HG02759 (cell line): ENCODE measurements at regions not wholly inside any gene's neighbourhood (a gene's known extent, or its start where the extent isn't known, plus 50 kb on each side); places are given as distances from the start of the nearest gene placed in this dataset.

Experiments used
- ATAC-seq: cut with Tn5 transposase; IDR thresholded peaks from one replicate; pipeline ENCODE4 v1.9.1; 2021; ENCODE audit warnings: mild to moderate bottlenecking, moderate library complexity; ENCODE audit not compliant: unreplicated experiment

DNA sequence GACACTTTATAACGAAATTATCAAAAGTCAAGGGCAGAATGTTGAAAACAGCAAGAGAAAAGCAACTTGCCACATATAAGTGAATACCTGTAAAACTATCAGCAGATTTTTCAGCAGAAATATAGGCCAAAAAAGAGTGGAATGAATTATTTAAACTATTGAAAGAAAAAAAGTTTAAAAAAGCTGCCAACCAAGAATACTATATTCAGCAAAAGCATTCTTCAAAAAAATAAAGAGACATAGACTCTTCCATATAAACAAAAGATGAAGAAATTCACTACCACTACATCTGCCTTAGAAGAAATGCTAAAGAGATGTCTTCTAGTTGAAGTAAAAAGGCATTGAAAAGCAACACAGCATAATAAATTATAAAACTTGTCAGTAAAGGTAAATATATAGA, 80.6 kb upstream of the CPNE8 start:
- no peak for ATAC-seq

- ATAC-seq: no peak
These were observed 79.0 kb upstream of the CPNE8 start for GRCh38 chr12:38984388-38984787.

GRCh38 chr12:38983117-38983571, 77.8 kb upstream of the CPNE8 start:
- ATAC-seq: no peak

- ATAC-seq: no peak
These were observed 71.7 kb upstream of the CPNE8 start for GRCh38 chr12:38977132-38977531.

DNA sequence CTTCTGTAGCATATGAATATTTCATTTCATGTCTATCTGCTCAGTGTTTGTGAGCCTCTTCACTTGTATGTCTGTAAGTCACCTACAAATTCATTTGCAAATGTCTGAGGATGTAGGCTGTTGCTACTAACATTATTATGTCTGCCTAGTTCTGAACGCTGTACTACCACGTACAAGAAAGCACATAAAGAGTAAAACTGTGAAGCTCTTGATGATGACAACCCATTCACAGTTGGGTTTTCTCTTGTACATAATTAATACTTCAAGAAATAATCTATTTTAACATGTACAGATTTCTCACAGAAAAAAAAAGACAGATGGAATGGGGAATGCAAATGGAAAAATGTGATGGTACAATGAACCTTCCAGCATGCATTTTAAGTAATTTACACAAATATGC, 64.3 kb upstream of the CPNE8 start:
- no peak for ATAC-seq

- no peak for ATAC-seq
These were observed 56.3 kb upstream of the CPNE8 start for GRCh38 chr12:38961683-38962082.

GRCh38 chr12:38961012-38961411, 55.6 kb upstream of the CPNE8 start:
- ATAC-seq: no peak

DNA sequence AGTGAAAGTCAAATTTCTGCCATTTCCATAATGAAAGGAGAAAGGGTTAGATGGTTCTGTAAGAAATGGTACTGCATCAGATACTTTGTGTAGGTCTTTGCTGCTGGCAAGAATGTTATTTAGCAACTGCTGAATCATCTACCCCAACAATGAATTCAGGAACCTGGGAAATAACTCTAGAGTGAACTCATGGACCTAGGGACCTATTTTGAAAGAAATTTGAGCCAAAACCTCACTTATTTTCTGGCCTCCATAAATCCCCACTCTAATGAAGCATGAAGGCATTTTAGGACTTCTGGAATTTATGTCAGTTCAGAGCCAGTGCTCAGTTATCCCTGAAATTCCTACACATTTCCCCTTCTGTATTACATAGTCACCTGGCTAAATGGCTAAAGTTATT, 50.9 kb upstream of the CPNE8 start:
- no peak for ATAC-seq
